ENCODE measurements at regions not wholly inside any gene's neighbourhood (a gene's known extent, or its start where the extent isn't known, plus 50 kb on each side); places are given as distances from the start of the nearest gene placed in this dataset.

GRCh38 chr14:101191101-101191720, 287.7 kb upstream of the RTL1 start:
- intact Hi-C loops (cut with micrococcal nuclease), result no loop called here
- DNase-seq (no peak), ATAC-seq (no peak)

- DNase-seq (no peak), ATAC-seq (no peak)
Observed at GRCh38 chr14:101191721-101192660, 288.5 kb upstream of the RTL1 start.

GRCh38 chr14:101192661-101193000, 289.1 kb upstream of the RTL1 start:
- DNase-seq (no peak), ATAC-seq (no peak)
- intact Hi-C loops (cut with micrococcal nuclease), result no loop called here

More at GRCh38 chr14:101191721-101192660, 288.5 kb upstream of the RTL1 start:
- intact Hi-C loops (cut with micrococcal nuclease), result no loop called here

- ATAC-seq (no peak), DNase-seq (no peak)
- intact Hi-C loops (cut with micrococcal nuclease), result no loop called here
Observed at GRCh38 chr14:101193106-101193844, 289.8 kb upstream of the RTL1 start.

GRCh38 chr14:101193845-101194372, 290.4 kb upstream of the RTL1 start:
- ATAC-seq, result no peak

GRCh38 chr14:101194373-101195308, 291.1 kb upstream of the RTL1 start:
- intact Hi-C loops (cut with micrococcal nuclease), result no loop called here
- DNase-seq, result no peak
- ATAC-seq, result no peak

More at GRCh38 chr14:101193845-101194372, 290.4 kb upstream of the RTL1 start:
- DNase-seq, result no peak
- intact Hi-C loops (cut with micrococcal nuclease), result no loop called here

- ATAC-seq (no peak), DNase-seq (no peak)
- intact Hi-C loops (cut with micrococcal nuclease), result no loop called here
Observed at GRCh38 chr14:101195309-101195901, 291.9 kb upstream of the RTL1 start.

GRCh38 chr14:101196051-101196712, 292.7 kb upstream of the RTL1 start:
- DNase-seq (no peak), ATAC-seq (no peak)
- intact Hi-C loops (cut with micrococcal nuclease), result no loop called here

GRCh38 chr14:101196795-101197590, 293.5 kb upstream of the RTL1 start:
- intact Hi-C loops (cut with micrococcal nuclease), result no loop called here
- ATAC-seq (no peak), DNase-seq (no peak)

- intact Hi-C loops (cut with micrococcal nuclease), result no loop called here
- DNase-seq, result no peak
- no peak for ATAC-seq
Observed at GRCh38 chr14:101197595-101198397, 294.3 kb upstream of the RTL1 start.

GRCh38 chr14:101198398-101199027, 295.0 kb upstream of the RTL1 start:
- ATAC-seq (no peak), DNase-seq (no peak)
- intact Hi-C loops (cut with micrococcal nuclease), result no loop called here

GRCh38 chr14:101199028-101199770, 295.7 kb upstream of the RTL1 start:
- DNase-seq (peak; percentile 8), ATAC-seq (no peak)
- intact Hi-C loops (cut with micrococcal nuclease), result no loop called here

GRCh38 chr14:101200008-101200649, 296.6 kb upstream of the RTL1 start:
- peak; percentile 12 for DNase-seq
- ATAC-seq, result no peak
- intact Hi-C loops (cut with micrococcal nuclease), result no loop called here

- intact Hi-C loops (cut with micrococcal nuclease), result no loop called here
- ATAC-seq (no peak), DNase-seq (peak; percentile 13)
Observed at GRCh38 chr14:101200650-101201516, 297.4 kb upstream of the RTL1 start.
